Endothelial cell of umbilical vein (primary cell): ENCODE measurements at regions not wholly inside any gene's neighbourhood (a gene's known extent, or its start where the extent isn't known, plus 50 kb on each side); places are given as distances from the start of the nearest gene placed in this dataset.

Source experiments
- BruUV-seq: library from RNA; stranded (reverse); fragments of 400-500 nt; replicated peaks from 2 replicates; lab custom pipeline; 2021; lab: Mats Ljungman, UMichigan
- CTCF ChIA-PET: fragments of 300-600, 350-600 bp; sonication (Branson Sonifier 250); formaldehyde crosslinking; loops from one replicate; lab custom pipeline; 2021; ENCODE audit warnings: antibody characterized with exemption, inconsistent platforms; lab: Charles Lee
- POLR2A ChIA-PET: fragments of 300-600, 350-600 bp; sonication (Branson Sonifier 250); formaldehyde crosslinking; loops from one replicate; lab custom pipeline; 2021; ENCODE audit warnings: antibody characterized with exemption, inconsistent platforms; lab: Charles Lee
- DNase-seq: peaks from one replicate; pipeline ENCODE4 v3.0.0-alpha.2; 2011; ENCODE audit warnings: low read depth, low spot score
- FAIRE-seq: peaks from 2 replicates; lab custom pipeline; 2011; peaks lifted over from hg19 to GRCh38; lab: Jason Lieb, UNC
- H2AFZ ChIP-seq: 2 replicates; pipeline ENCODE4 v1.6.0; 2012; ENCODE audit warnings: low read depth, low read length, control low read depth, inconsistent platforms
- H3K27ac ChIP-seq: 2 replicates; pipeline ENCODE4 v1.5.1; 2011; ENCODE audit warnings: low read depth, mild to moderate bottlenecking, control low read depth, low read length, moderate library complexity; ENCODE audit not compliant: insufficient read depth
- H3K27me3 ChIP-seq, 2 experiments: 2 replicates each; pipeline versions ENCODE4 v1.6.0 to v1.6.1; 2011; ENCODE audit warnings: low read length in 2 of 2, mixed read lengths in 1 of 2; ENCODE audit not compliant: control insufficient read depth in 2 of 2, insufficient read depth in 2 of 2
- H3K36me3 ChIP-seq, 2 experiments: 2 replicates in 1 of 2; 3 replicates in 1 of 2; pipeline ENCODE4 v1.5.1; 2011; ENCODE audit warnings: low read length in 2 of 2, mild to moderate bottlenecking in 1 of 2, moderate library complexity in 1 of 2; ENCODE audit not compliant: control insufficient read depth in 2 of 2, insufficient read depth in 2 of 2; ENCODE audit errors: extremely low read depth in 1 of 2
- H3K4me1 ChIP-seq: 3 replicates; pipeline ENCODE4 v1.5.1; 2011; ENCODE audit warnings: mild to moderate bottlenecking, low read length; ENCODE audit not compliant: control insufficient read depth, insufficient read depth; ENCODE audit errors: extremely low read depth
- H3K4me2 ChIP-seq: 2 replicates; pipeline ENCODE4 v1.6.1; 2011; ENCODE audit warnings: low read length, control low read depth, mixed read lengths; ENCODE audit not compliant: insufficient read depth
- H3K4me3 ChIP-seq, 3 experiments: fragments of 200-600 bp in 1 of 3; sonication (generic), shearing (Covaris generic) in 1 of 3; replicated peaks in 1 of 3; 2 replicates each; pipeline ENCODE4 v1.5.1; 2011 to 2016; ENCODE audit warnings: control low read depth in 3 of 3, low read length in 3 of 3, mild to moderate bottlenecking in 2 of 3, inconsistent platforms in 1 of 3, low read depth in 1 of 3, moderate library complexity in 1 of 3; ENCODE audit not compliant: insufficient read depth in 1 of 3
- H3K79me2 ChIP-seq: 2 replicates; pipeline ENCODE4 v1.6.0; 2012; ENCODE audit warnings: low read length, inconsistent platforms; ENCODE audit not compliant: control insufficient read depth, insufficient read depth
- H3K9ac ChIP-seq: replicated peaks from 2 replicates; pipeline ENCODE3; 2011; ENCODE audit warnings: low read length, control low read depth; ENCODE audit not compliant: insufficient read depth; ENCODE audit errors: extremely low read depth
- H3K9me1 ChIP-seq: replicated peaks from 3 replicates; pipeline ENCODE4 v1.6.0; 2011; ENCODE audit warnings: mild to moderate bottlenecking, low read length; ENCODE audit not compliant: control insufficient read depth, insufficient read depth; ENCODE audit errors: extremely low read depth
- H3K9me3 ChIP-seq: replicated peaks from 2 replicates; pipeline ENCODE4 v1.5.1; 2012; ENCODE audit warnings: low read length, inconsistent platforms; ENCODE audit not compliant: control insufficient read depth, insufficient read depth
- H4K20me1 ChIP-seq: replicated peaks from 2 replicates; pipeline ENCODE3; 2011; ENCODE audit warnings: mild to moderate bottlenecking, low read length; ENCODE audit not compliant: control insufficient read depth, insufficient read depth; ENCODE audit errors: extremely low read depth
- EZH2 ChIP-seq: IDR thresholded peaks from 2 replicates; pipeline ENCODE4 v1.6.1; 2012; ENCODE audit warnings: borderline replicate concordance, low read depth, mild to moderate bottlenecking, moderate library complexity, low read length, inconsistent platforms; ENCODE audit not compliant: severe bottlenecking
- FOS ChIP-seq: IDR thresholded peaks from 2 replicates; pipeline ENCODE4 v1.6.1; 2011; ENCODE audit warnings: mild to moderate bottlenecking, low read length, moderate library complexity, borderline replicate concordance; ENCODE audit not compliant: insufficient read depth
- GATA2 ChIP-seq: IDR thresholded peaks from 2 replicates; pipeline ENCODE4 v1.7.0; 2011; ENCODE audit warnings: low read depth, mild to moderate bottlenecking, moderate library complexity, mixed read lengths, low read length; ENCODE audit not compliant: insufficient read length, insufficient read depth
- JUN ChIP-seq: IDR thresholded peaks from 2 replicates; pipeline ENCODE4 v1.6.1; 2011; ENCODE audit warnings: borderline replicate concordance, low read depth; ENCODE audit not compliant: insufficient read length, insufficient read depth
- MYC ChIP-seq: IDR thresholded peaks from one replicate; pipeline ENCODE4 v1.6.1; 2011; ENCODE audit warnings: mild to moderate bottlenecking, low read depth, low read length
- POLR2A ChIP-seq: IDR thresholded peaks from 2 replicates; pipeline ENCODE4 v1.6.1; 2012; ENCODE audit warnings: low read depth, mild to moderate bottlenecking, control low read depth, low read length
- POLR2AphosphoS5 ChIP-seq: IDR thresholded peaks from 2 replicates; pipeline ENCODE4 v1.6.1; 2012; ENCODE audit warnings: low read depth, mild to moderate bottlenecking, control low read depth, low read length, moderate library complexity; ENCODE audit not compliant: insufficient read depth
- dilution Hi-C: fragments of 300-500 bp; cut with MboI; formaldehyde crosslinking; loops from one replicate; pipeline ENCODE4 v1.15.0; 2019; ENCODE audit warnings: low sequenced_read_pairs; ENCODE audit not compliant: extremely low pct_ligation_motif_present
- intact Hi-C: fragments of 100-400 bp; cut with micrococcal nuclease; formaldehyde crosslinking; loops from one replicate; pipeline ENCODE4 v1.10.0; 2022
- TF ChIP-seq, protein P1 (sequence below), 2 donors: IDR thresholded peaks; 1 replicate in 1 of 2; 2 replicates in 1 of 2; pipeline ENCODE4 v1.5.1; 2011; ENCODE audit warnings: low read length in 2 of 2, mild to moderate bottlenecking in 2 of 2, moderate library complexity in 2 of 2, control low read depth in 1 of 2, inconsistent platforms in 1 of 2, low read depth in 1 of 2; ENCODE audit not compliant: insufficient read depth in 1 of 2; ENCODE audit errors: extremely low read depth in 1 of 2
- TF ChIP-seq, protein P2 (sequence below): IDR thresholded peaks from 2 replicates; pipeline ENCODE4 v1.6.1; 2011; ENCODE audit not compliant: insufficient read depth, insufficient read length

DNA sequence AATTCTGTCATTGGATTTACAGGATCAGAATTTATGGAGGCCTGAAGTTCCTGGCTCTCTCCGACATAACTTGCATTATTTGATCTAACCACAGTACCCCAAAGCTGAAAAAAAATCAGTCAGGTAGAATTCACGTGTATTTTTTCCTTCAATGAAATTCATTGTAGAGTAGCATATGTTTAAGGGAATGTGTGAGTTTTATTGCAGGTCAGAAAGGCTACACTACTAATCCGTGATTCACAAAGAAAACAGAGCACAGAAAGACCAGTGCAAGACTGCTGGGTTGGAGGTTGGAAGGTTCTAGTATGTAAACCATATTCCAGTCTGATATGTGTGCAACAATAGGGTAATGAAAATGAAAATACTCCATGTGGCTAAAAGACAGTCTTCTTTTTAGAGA is 247.0 kb upstream of the FERD3L start:
- no peak overlapping the region for H3K9ac ChIP-seq
- dilution Hi-C loops = no loop called here
- POLR2A ChIA-PET = no interaction called here

More for the DNA sequence above, 247.0 kb upstream of the FERD3L start:
- Histone ChIP-seq H3K79me2 (no peaks in the 10 kb centered on the region), H4K20me1 (no peaks in the 10 kb centered on the region), H3K4me2 (peak overlapping the region; percentile 29), H3K36me3 (no peaks in the 10 kb centered on the region), H2AFZ (peak overlapping the region; percentile 57), H3K27me3 (no peaks in the 10 kb centered on the region), H3K27ac (no peak overlapping the region), H3K9me3 (no peaks in the 10 kb centered on the region), H3K9me1 (no peaks in the 10 kb centered on the region), H3K4me1 (peaks cover 7% of the 10 kb centered on the region), H3K4me3 (no peak overlapping the region)
- TF ChIP-seq POLR2A = no peak
- TF ChIP-seq POLR2AphosphoS5 = no peak
- TF ChIP-seq MYC = no peak
- TF ChIP-seq, protein P1, sequence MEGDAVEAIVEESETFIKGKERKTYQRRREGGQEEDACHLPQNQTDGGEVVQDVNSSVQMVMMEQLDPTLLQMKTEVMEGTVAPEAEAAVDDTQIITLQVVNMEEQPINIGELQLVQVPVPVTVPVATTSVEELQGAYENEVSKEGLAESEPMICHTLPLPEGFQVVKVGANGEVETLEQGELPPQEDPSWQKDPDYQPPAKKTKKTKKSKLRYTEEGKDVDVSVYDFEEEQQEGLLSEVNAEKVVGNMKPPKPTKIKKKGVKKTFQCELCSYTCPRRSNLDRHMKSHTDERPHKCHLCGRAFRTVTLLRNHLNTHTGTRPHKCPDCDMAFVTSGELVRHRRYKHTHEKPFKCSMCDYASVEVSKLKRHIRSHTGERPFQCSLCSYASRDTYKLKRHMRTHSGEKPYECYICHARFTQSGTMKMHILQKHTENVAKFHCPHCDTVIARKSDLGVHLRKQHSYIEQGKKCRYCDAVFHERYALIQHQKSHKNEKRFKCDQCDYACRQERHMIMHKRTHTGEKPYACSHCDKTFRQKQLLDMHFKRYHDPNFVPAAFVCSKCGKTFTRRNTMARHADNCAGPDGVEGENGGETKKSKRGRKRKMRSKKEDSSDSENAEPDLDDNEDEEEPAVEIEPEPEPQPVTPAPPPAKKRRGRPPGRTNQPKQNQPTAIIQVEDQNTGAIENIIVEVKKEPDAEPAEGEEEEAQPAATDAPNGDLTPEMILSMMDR (IDR thresholded peaks at IDR 0.05; ENCODE audit: extremely low read depth in 1 of 2, insufficient read depth in 1 of 2, low read depth in 1 of 2, low read length in 2 of 2) = no peak
- peak; percentile 72 for TF ChIP-seq FOS
- TF ChIP-seq JUN = peak; percentile 18
- TF ChIP-seq EZH2 = no peak
- no peak for TF ChIP-seq GATA2
- TF ChIP-seq, protein P2, sequence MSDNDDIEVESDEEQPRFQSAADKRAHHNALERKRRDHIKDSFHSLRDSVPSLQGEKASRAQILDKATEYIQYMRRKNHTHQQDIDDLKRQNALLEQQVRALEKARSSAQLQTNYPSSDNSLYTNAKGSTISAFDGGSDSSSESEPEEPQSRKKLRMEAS = no peak
- intact Hi-C loops = no loop called here
- CTCF ChIA-PET = no interaction called here
- no TSS peak for BruUV-seq
- FAIRE-seq (peak; percentile 44), DNase-seq (peak; percentile 80)
